HCEC 1CT (cell line): ENCODE measurements at regions not wholly inside any gene's neighbourhood (a gene's known extent, or its start where the extent isn't known, plus 50 kb on each side); places are given as distances from the start of the nearest gene placed in this dataset.
A peak's percentile ranks its signal among the peaks of the same experiment; 100 is the strongest.
"Not testable (repeated sequence)": the region's sequence is repeated elsewhere in the genome, so short reads cannot be mapped to it uniquely, and the experiment has no call there.

ENCODE experiments used
- DNase-seq: peaks from one replicate; pipeline ENCODE4 v3.0.0-alpha.2; 2017

- DNase-seq, result no peak
Observed at GRCh38 chr14:62432955-62433354, 612.3 kb downstream of the KCNH5 start.

GRCh38 chr14:62436261-62436660 is 609.0 kb downstream of the KCNH5 start:
- no peak for DNase-seq

GRCh38 chr14:62439210-62439609 is 606.0 kb downstream of the KCNH5 start:
- DNase-seq, result no peak

- DNase-seq, result peak; percentile 93
Observed at GRCh38 chr14:62443796-62444195, 601.5 kb downstream of the KCNH5 start.

- DNase-seq, result no peak
Observed at GRCh38 chr14:62445570-62445969, 599.7 kb downstream of the KCNH5 start.

GRCh38 chr14:62451221-62451620 is 594.0 kb downstream of the KCNH5 start:
- no peak for DNase-seq

GRCh38 chr14:62453226-62453625 is 592.0 kb downstream of the KCNH5 start:
- DNase-seq, result no peak

GRCh38 chr14:62455446-62455845 is 589.8 kb downstream of the KCNH5 start:
- DNase-seq, result peak; percentile 32

- no peak for DNase-seq
Observed at GRCh38 chr14:62462988-62463387, 582.3 kb downstream of the KCNH5 start.

GRCh38 chr14:62468946-62469345 is 576.3 kb downstream of the KCNH5 start:
- DNase-seq, result no peak

- DNase-seq, result no peak
Observed at GRCh38 chr14:62470935-62471334, 574.3 kb downstream of the KCNH5 start.

GRCh38 chr14:62491146-62491545 is 554.1 kb downstream of the KCNH5 start:
- no peak for DNase-seq

- no peak for DNase-seq
Observed at GRCh38 chr14:62497708-62498107, 547.5 kb downstream of the KCNH5 start.

GRCh38 chr14:62501021-62501750 is 544.1 kb downstream of the KCNH5 start:
- peak; percentile 61 for DNase-seq

GRCh38 chr14:62505045-62505444 is 540.2 kb downstream of the KCNH5 start:
- no peak for DNase-seq

- DNase-seq, result not testable (repeated sequence)
Observed at GRCh38 chr14:62521309-62521708, 523.9 kb downstream of the KCNH5 start.

GRCh38 chr14:62528296-62528695 is 517.0 kb downstream of the KCNH5 start:
- peak; percentile 21 for DNase-seq

- DNase-seq, result peak; percentile 12
Observed at GRCh38 chr14:62532181-62532580, 513.1 kb downstream of the KCNH5 start.

GRCh38 chr14:62546862-62547474 is 498.3 kb downstream of the KCNH5 start:
- peak; percentile 15 for DNase-seq

- no peak for DNase-seq
Observed at GRCh38 chr14:62557416-62557815, 487.8 kb downstream of the KCNH5 start.

- no peak for DNase-seq
Observed at GRCh38 chr14:62558451-62558850, 486.8 kb downstream of the KCNH5 start.

GRCh38 chr14:62585247-62585646 is 460.0 kb downstream of the KCNH5 start:
- peak; percentile 15 for DNase-seq

GRCh38 chr14:62592877-62593276 is 452.4 kb downstream of the KCNH5 start:
- DNase-seq, result peak; percentile 78

GRCh38 chr14:62597143-62597542 is 448.1 kb downstream of the KCNH5 start:
- no peak for DNase-seq
